ENCODE measurements at regions not wholly inside any gene's neighbourhood (a gene's known extent, or its start where the extent isn't known, plus 50 kb on each side); places are given as distances from the start of the nearest gene placed in this dataset.

GRCh38 chr5:138665261-138665660 is 88.0 kb upstream of the CTNNA1 start:
- no peak for DNase-seq

- no peak for DNase-seq
These were observed 88.8 kb upstream of the CTNNA1 start for GRCh38 chr5:138664276-138664943.

- DNase-seq, result no peak
These were observed 88.4 kb upstream of the HSPA9 start for GRCh38 chr5:138663561-138663960.

GRCh38 chr5:138663009-138663408 is 87.8 kb upstream of the HSPA9 start:
- DNase-seq, result no peak

- DNase-seq, result no peak
These were observed 87.4 kb upstream of the HSPA9 start for GRCh38 chr5:138662599-138662998.

GRCh38 chr5:138661991-138662434 is 86.8 kb upstream of the HSPA9 start:
- DNase-seq, result no peak

GRCh38 chr5:138661291-138661960 is 86.2 kb upstream of the HSPA9 start:
- no peak for DNase-seq

- DNase-seq, result no peak
These were observed 84.9 kb upstream of the HSPA9 start for GRCh38 chr5:138660051-138660572.

GRCh38 chr5:138659561-138659960 is 84.4 kb upstream of the HSPA9 start:
- no peak for DNase-seq

GRCh38 chr5:138659121-138659520 is 83.9 kb upstream of the HSPA9 start:
- DNase-seq, result no peak

- no peak for DNase-seq
These were observed 83.5 kb upstream of the HSPA9 start for GRCh38 chr5:138658676-138659075.

- no peak for DNase-seq
These were observed 82.2 kb upstream of the HSPA9 start for GRCh38 chr5:138657360-138657759.

- DNase-seq, result no peak
These were observed 81.7 kb upstream of the HSPA9 start for GRCh38 chr5:138656916-138657315.

- DNase-seq, result no peak
These were observed 80.5 kb upstream of the HSPA9 start for GRCh38 chr5:138655530-138656190.

- DNase-seq, result no peak
These were observed 79.2 kb upstream of the HSPA9 start for GRCh38 chr5:138654281-138654867.

GRCh38 chr5:138653502-138653901 is 78.3 kb upstream of the HSPA9 start:
- no peak for DNase-seq

GRCh38 chr5:138651767-138652117 is 76.5 kb upstream of the HSPA9 start:
- no peak for DNase-seq

GRCh38 chr5:138651058-138651766 is 76.0 kb upstream of the HSPA9 start:
- DNase-seq, result no peak

GRCh38 chr5:138650196-138650595 is 75.0 kb upstream of the HSPA9 start:
- DNase-seq, result no peak

- no peak for DNase-seq
These were observed 74.6 kb upstream of the HSPA9 start for GRCh38 chr5:138649775-138650174.

GRCh38 chr5:138649316-138649720 is 74.1 kb upstream of the HSPA9 start:
- DNase-seq, result no peak

- no peak for DNase-seq
These were observed 73.6 kb upstream of the HSPA9 start for GRCh38 chr5:138648841-138649240.
